Umbilical cord (tissue), 1 donor: ENCODE measurements at regions not wholly inside any gene's neighbourhood (a gene's known extent, or its start where the extent isn't known, plus 50 kb on each side); places are given as distances from the start of the nearest gene placed in this dataset.

Experiments used
- DNase-seq: peaks from one replicate; pipeline ENCODE4 v3.0.0-alpha.2; 2015; ENCODE audit warnings: low spot score

GRCh38 chr15:72923289-72923688, 129.0 kb upstream of the NEO1 start:
- DNase-seq = no peak

DNA sequence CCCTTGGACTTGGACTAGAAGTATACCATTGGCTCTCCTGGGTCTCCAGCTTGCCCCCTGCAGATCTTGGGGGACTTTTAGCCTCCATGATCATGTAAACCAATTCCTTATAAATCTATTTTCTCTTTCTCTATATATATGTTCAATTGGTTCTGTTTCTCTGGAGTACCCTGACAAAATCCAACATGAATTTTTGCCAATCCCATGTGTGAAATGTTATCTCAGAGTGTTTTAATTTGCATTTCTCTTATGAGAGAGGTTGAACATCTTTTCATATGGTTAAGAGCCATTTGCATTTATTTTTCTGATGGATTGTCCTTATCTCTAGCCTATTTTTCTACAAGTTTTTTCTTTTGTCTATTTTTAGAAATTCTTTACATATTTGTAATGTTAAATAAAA, 131.7 kb upstream of the NEO1 start:
- no peak for DNase-seq

GRCh38 chr15:72919936-72920465, 132.3 kb upstream of the NEO1 start:
- peak; percentile 24 for DNase-seq

GRCh38 chr15:72916897-72917296, 133.3 kb upstream of the ADPGK start:
- DNase-seq = no peak

DNA sequence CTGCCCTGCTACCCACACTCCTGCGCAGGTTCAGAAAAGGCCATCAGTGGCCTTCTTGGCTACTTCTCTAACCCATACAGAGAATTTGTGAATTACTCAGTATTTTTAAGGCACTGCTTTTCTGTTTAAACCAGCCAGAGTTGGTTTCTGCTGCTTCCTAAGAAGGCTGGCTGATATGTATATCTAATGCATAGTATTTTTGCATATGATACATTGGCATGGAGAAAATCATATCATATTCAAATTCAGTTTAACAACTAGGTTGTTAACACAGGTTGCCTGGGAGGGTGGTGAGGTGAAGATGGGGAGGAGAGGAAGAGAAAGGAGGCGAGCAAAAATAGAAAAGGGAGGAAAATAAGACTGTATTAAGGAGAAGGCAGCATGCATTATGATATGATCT, 132.8 kb upstream of the ADPGK start:
- no peak for DNase-seq

DNA sequence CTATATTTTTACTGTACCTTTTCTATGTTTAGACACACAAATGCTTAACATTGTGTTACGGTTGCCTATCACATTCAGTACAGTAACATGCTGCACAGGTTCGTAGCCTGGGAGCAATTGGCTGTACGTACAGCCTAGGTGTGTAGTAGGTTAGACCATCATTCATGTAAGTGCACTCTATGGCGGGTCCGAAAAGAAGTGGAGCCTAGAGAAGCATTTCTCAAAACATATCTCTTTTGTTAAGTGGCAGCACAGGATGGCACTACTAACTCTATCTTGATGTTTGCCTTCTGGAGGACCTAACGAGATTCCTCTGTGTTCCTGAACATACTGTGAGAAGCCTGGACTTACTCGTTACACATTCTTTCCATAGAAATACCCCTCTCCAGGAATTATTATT, 132.3 kb upstream of the ADPGK start:
- DNase-seq = no peak

DNA sequence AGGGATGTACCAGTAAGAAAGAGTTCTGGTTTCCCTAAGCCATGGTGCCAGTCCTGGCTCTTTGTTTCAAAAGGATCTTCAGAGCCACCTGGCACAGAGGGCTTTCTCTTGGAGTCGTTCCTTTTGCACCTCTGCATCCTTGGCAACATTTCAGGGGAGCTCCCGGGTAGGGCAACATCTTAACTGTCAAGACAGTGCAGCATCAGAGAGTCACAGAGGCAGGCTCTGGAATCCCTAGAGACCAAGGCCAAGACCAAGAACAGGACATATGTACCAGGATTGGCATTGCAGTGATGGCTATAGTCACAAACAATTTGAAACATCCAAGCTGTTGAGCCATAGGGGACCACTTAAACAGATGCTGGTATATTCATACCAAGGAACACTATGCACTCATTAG, 129.4 kb upstream of the ADPGK start:
- no peak for DNase-seq

GRCh38 chr15:72912121-72912520, 128.6 kb upstream of the ADPGK start:
- no peak for DNase-seq

GRCh38 chr15:72911626-72912025, 128.1 kb upstream of the ADPGK start:
- no peak for DNase-seq

DNA sequence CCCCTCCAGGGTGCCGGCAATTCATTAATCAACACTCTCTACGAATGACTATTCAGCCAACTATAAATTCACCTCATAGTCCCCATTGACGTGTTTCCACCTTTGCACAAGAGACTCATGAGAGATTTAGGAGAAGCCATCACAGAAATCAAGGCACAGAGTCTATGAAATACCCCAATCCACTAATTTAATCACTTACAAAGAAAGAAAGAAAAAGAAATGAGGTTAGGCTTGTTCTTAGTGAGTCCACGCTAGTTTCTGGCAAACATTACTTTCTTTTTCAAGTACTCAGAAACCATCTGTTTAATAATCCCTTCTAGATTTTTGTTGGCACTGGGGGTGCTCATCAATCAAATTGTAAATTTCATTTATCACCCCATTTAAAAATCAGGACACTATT, 125.2 kb upstream of the ADPGK start:
- peak; percentile 25 for DNase-seq

DNA sequence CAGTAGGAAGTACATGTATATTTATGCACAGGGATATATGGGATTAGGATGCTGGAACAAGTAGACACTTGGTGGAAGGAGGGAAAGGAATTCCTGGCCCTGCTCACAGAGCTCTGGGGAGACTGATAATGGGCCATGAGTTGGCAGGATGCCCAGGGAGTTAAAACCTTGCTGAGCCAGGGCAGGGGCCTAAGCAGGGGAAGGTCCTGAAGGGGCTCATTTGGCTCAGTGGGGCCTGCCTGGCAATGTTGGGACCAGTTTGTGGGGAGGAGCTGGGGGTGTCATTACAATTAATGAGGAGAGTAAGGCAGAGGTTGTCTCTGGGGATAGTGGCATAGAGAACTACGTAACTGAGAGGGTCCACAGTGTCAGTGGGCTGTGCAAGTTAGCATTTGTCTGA, 124.2 kb upstream of the ADPGK start:
- peak; percentile 94 for DNase-seq

DNA sequence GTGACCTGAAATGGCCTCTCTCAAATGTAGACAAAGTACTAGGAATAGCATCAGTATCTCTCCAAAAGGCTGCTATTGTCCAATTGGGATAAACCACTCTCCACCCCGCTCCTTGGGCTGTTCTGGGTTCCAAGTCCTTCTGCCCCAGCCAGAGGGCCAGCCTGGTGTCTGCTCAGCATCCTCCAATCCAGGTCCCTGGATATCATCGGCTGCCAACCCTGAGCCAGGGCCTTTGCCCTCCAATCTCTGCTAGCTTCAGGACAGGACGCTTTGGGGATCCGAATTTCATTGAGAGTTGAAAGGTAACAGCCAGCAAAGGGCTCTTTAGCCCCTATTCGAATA, 119.3 kb upstream of the ADPGK start:
- no peak for DNase-seq

- DNase-seq = peak; percentile 59
These were observed 118.8 kb upstream of the ADPGK start for GRCh38 chr15:72902245-72902918.

DNA sequence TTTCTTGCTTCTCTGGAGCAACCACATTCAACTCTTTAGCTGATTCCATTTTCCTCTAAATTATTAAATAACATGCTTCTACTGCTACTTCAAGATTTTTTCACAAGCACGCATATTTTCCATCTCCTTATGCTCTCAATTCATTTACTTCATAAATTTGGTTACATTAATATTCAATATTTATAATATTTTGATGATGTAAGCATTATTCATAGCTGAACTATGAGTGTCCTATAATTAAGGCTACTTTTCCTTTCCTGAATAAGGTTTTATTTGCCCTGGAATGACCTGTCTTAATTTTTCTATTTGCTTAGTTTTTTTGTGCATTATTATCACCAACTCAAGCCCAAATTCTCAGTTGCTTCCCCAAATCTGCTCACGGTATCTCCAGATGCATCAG, 109.4 kb upstream of the ADPGK start:
- no peak for DNase-seq

- no peak for DNase-seq
These were observed 106.5 kb upstream of the ADPGK start for GRCh38 chr15:72890043-72890442.

DNA sequence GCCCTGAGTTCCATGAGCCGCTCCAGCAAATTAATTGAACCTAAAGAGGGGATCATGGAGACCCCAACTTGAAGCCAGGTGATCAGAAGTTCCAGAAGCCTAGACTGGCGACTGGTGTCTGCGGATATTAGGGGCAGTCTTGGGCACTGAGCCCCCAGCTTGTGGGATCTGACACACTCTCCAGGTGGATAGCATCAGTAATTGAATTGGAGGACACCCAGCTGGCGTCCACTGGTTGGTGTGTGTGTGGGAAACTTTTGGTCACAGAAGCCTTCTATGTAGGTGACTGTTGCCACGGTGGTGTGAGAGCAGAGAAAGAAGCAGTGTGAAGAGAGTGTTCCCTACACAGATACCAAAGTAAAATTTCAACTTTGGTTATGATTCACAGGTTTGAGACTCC, 106.0 kb upstream of the ADPGK start:
- DNase-seq = no peak

GRCh38 chr15:72888811-72889210, 105.3 kb upstream of the ADPGK start:
- DNase-seq = no peak

DNA sequence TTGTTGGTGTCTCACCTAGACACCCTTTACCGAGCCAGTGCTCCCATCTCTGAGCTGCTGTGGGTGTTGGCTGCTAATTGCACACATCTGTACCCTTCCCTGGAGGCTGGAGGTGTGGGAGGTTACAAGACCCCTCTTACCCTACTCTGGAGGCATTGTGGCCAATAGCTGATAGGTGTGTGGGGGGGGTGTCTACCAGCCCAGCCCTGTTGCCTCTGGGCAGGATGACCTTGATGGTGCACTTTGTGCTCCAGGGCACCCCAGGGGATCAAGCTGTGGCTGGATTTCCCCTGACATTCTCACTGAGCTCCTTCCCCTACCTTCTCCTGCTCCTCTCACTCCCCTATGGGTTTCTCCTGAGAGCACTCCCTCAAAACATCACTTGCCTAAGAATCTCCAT, 104.7 kb upstream of the ADPGK start:
- no peak for DNase-seq

DNA sequence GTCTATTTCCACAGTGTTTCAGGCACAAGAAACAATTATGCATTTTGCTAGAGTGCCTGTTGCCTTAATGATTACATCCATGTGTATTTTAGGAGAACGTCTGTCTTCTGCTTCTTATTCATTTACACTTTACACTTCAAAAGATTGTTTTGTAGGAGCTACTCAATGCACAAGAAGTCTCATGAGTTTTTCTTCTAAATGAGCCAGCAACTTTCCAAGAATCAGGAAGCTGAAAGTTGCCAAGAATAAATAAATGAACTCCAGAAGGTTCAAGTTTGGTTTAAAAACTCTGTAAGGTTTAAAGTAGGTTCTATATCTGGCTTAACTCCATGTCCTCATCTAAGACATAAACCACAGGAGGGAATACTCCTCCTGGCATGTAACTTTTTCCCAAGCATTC, 103.8 kb upstream of the ADPGK start:
- DNase-seq = no peak

GRCh38 chr15:72884311-72884710, 100.8 kb upstream of the ADPGK start:
- no peak for DNase-seq

DNA sequence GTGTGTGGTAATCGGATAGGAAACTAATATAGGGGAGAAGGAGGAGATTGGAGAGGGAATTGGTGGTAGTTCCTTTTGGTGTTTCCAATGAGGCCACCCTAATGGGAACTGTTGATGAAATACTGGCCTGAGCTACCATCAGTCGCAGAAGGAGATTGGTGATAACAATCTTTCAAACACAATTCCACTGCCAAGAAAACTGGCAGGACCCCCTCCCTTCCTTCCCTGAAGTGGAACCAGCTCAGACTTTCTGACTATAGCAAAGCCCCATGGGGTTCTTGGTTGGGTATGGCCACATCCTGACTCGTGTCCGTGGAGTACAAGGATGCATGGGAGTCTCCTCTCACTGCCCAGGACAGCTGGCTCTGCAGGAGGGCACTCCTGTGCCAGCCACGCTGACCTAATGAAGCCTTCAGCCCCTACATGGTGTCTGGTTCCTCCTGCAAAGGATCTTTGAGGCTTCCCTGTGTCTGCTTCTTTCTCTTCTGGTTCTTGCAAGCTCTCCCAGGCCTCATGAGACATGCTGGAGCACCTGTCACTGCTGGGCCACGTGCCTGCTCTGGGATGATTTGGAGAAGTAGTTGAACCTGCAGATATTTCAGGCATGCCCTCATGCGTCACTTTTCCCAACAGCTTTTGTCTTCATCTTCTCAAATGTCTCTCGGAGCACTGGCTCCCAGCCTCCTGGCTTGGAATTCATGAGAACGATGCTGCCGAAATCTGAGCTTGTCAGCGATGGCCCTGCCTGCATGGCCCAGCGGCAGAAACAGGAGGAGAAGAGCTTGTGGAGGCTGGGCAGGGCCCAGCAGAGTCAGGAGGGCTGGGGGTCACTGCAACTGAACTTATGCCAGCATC, 90.0 kb upstream of the ADPGK start:
- DNase-seq = no peak

DNA sequence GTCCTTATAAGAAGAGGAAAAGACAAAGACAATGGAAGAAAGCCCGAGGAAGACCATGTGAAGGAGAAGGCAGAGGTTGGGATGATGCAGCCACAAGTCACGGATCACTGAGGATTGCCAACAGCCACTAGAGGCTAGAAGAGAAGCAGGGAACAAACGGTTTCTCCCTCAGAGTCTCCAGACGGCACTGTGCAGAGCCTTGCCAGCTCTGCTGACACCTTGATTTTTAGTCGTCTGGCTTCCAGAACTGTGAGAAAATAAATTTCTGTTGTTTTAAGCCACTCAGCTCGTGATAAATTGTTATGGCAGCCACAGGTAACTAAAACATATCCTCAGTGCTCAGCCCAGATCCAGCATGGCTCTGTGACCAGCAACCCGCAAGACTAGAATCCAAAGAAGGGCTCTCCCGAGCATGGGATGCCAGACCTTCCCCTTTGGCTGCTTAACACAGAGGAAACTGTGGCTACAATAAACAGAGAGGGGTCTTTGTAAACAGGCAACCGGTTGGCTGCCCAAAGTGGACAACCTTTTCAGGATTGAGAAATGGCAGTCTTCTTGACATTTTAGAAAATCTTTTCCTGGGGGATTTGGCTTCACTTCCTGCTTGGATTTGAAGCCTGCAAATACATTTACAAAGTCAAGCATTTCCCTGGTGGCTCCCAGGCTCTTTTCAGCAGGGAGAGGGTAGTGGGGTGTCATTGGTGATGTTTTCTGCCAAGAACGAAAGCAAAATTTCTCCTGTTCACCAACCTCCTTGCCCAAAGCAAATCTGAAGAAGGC, 88.7 kb upstream of the ADPGK start:
- DNase-seq = no peak
